Mucosa of stomach (tissue), 1 donor: ENCODE measurements at regions not wholly inside any gene's neighbourhood (a gene's known extent, or its start where the extent isn't known, plus 50 kb on each side); places are given as distances from the start of the nearest gene placed in this dataset.
"Not testable (repeated sequence)": the region's sequence is repeated elsewhere in the genome, so short reads cannot be mapped to it uniquely, and the experiment has no call there.

Experiments
- H3K27me3 ChIP-seq: one replicate; pipeline ENCODE4 v1.7.0; 2013; ENCODE audit warnings: mild to moderate bottlenecking, low read length; ENCODE audit not compliant: control insufficient read depth, insufficient read depth
- H3K36me3 ChIP-seq: one replicate; pipeline ENCODE4 v1.7.0; 2013; ENCODE audit warnings: low read length; ENCODE audit not compliant: control insufficient read depth, insufficient read depth
- H3K4me1 ChIP-seq: one replicate; pipeline ENCODE4 v1.7.0; 2013; ENCODE audit warnings: mild to moderate bottlenecking, low read length; ENCODE audit not compliant: control insufficient read depth, insufficient read depth
- H3K4me3 ChIP-seq: one replicate; pipeline ENCODE4 v1.7.0; 2013; ENCODE audit warnings: low read length
- H3K9ac ChIP-seq: one replicate; pipeline ENCODE4 v1.7.0; 2013; ENCODE audit warnings: mild to moderate bottlenecking, low read length, moderate library complexity
- H3K9me3 ChIP-seq: one replicate; pipeline ENCODE4 v1.7.0; 2013; ENCODE audit warnings: mild to moderate bottlenecking, low read length, moderate library complexity; ENCODE audit not compliant: control insufficient read depth
- donor health status: Pancreatic carcinoma.

GRCh38 chr2:87633287-87633963, 114.5 kb upstream of the PLGLB2 start:
- not testable (repeated sequence) for H3K36me3 ChIP-seq, H3K4me1 ChIP-seq, H3K4me3 ChIP-seq

GRCh38 chr2:87634106-87634505, 113.8 kb upstream of the PLGLB2 start:
- H3K4me1 ChIP-seq, H3K36me3 ChIP-seq, H3K4me3 ChIP-seq, H3K27me3 ChIP-seq, H3K9me3 ChIP-seq, H3K9ac ChIP-seq: not testable (repeated sequence)

More at GRCh38 chr2:87633287-87633963, 114.5 kb upstream of the PLGLB2 start:
- H3K9me3 ChIP-seq, H3K9ac ChIP-seq, H3K27me3 ChIP-seq: not testable (repeated sequence)

- not testable (repeated sequence) for H3K27me3 ChIP-seq, H3K9me3 ChIP-seq, H3K9ac ChIP-seq, H3K36me3 ChIP-seq, H3K4me3 ChIP-seq, H3K4me1 ChIP-seq
These were observed 112.8 kb upstream of the PLGLB2 start for GRCh38 chr2:87634971-87635650.

GRCh38 chr2:87636246-87636645, 111.6 kb upstream of the PLGLB2 start:
- not testable (repeated sequence) for H3K36me3 ChIP-seq, H3K9ac ChIP-seq, H3K9me3 ChIP-seq, H3K4me1 ChIP-seq, H3K27me3 ChIP-seq, H3K4me3 ChIP-seq

- H3K9ac ChIP-seq, H3K4me3 ChIP-seq, H3K4me1 ChIP-seq, H3K9me3 ChIP-seq, H3K27me3 ChIP-seq, H3K36me3 ChIP-seq: not testable (repeated sequence)
These were observed 111.2 kb upstream of the PLGLB2 start for GRCh38 chr2:87636735-87637134.

- not testable (repeated sequence) for H3K9me3 ChIP-seq, H3K4me3 ChIP-seq, H3K36me3 ChIP-seq, H3K4me1 ChIP-seq, H3K9ac ChIP-seq, H3K27me3 ChIP-seq
These were observed 110.5 kb upstream of the PLGLB2 start for GRCh38 chr2:87637249-87637990.

- not testable (repeated sequence) for H3K36me3 ChIP-seq, H3K27me3 ChIP-seq, H3K4me3 ChIP-seq, H3K9ac ChIP-seq, H3K9me3 ChIP-seq, H3K4me1 ChIP-seq
These were observed 109.6 kb upstream of the PLGLB2 start for GRCh38 chr2:87638114-87638807.

- not testable (repeated sequence) for H3K4me1 ChIP-seq, H3K9me3 ChIP-seq, H3K27me3 ChIP-seq, H3K4me3 ChIP-seq, H3K36me3 ChIP-seq, H3K9ac ChIP-seq
These were observed 109.0 kb upstream of the PLGLB2 start for GRCh38 chr2:87638872-87639271.

GRCh38 chr2:87639801-87640440, 108.0 kb upstream of the PLGLB2 start:
- not testable (repeated sequence) for H3K9ac ChIP-seq, H3K36me3 ChIP-seq, H3K4me3 ChIP-seq, H3K9me3 ChIP-seq, H3K4me1 ChIP-seq, H3K27me3 ChIP-seq

- not testable (repeated sequence) for H3K4me3 ChIP-seq, H3K9me3 ChIP-seq, H3K9ac ChIP-seq, H3K4me1 ChIP-seq, H3K27me3 ChIP-seq, H3K36me3 ChIP-seq
These were observed 106.8 kb upstream of the PLGLB2 start for GRCh38 chr2:87640961-87641563.

GRCh38 chr2:87643165-87643564, 104.7 kb upstream of the PLGLB2 start:
- H3K9me3 ChIP-seq, H3K4me1 ChIP-seq, H3K36me3 ChIP-seq, H3K27me3 ChIP-seq, H3K9ac ChIP-seq, H3K4me3 ChIP-seq: not testable (repeated sequence)
